Panc1 (cell line): ENCODE measurements at regions not wholly inside any gene's neighbourhood (a gene's known extent, or its start where the extent isn't known, plus 50 kb on each side); places are given as distances from the start of the nearest gene placed in this dataset.

Experiments
- CTCF ChIP-seq: fragments of 450-650 bp; IDR thresholded peaks from 2 replicates; pipeline ENCODE4 v1.5.1; 2017; ENCODE audit warnings: mild to moderate bottlenecking
- POLR2AphosphoS5 ChIP-seq: IDR thresholded peaks from 2 replicates; pipeline ENCODE4 v1.6.1; 2012; ENCODE audit warnings: mild to moderate bottlenecking, low read depth, low read length, moderate library complexity
- SIN3A ChIP-seq: IDR thresholded peaks from 2 replicates; pipeline ENCODE4 v1.6.1; 2012; ENCODE audit warnings: low read depth, mild to moderate bottlenecking, low read length, moderate library complexity, borderline replicate concordance; ENCODE audit not compliant: insufficient read depth

- TF ChIP-seq CTCF = no peak
- no peak for TF ChIP-seq SIN3A
- no peak for TF ChIP-seq POLR2AphosphoS5
Measured at GRCh38 chr7:26533217-26533616, 241.6 kb downstream of the SNX10 start.
